LoVo (cell line): ENCODE measurements at regions not wholly inside any gene's neighbourhood (a gene's known extent, or its start where the extent isn't known, plus 50 kb on each side); places are given as distances from the start of the nearest gene placed in this dataset.
"Not testable (repeated sequence)": the region's sequence is repeated elsewhere in the genome, so short reads cannot be mapped to it uniquely, and the experiment has no call there.

ENCODE experiments used
- DNase-seq: peaks from one replicate; pipeline ENCODE4 v3.0.0-alpha.2; 2016; ENCODE audit warnings: low spot score

- DNase-seq: no peak
Measured at GRCh38 chr11:112617977-112618826, 343.0 kb upstream of the NCAM1 start.

GRCh38 chr11:112619106-112619505 lies 342.1 kb upstream of the NCAM1 start:
- no peak for DNase-seq

- no peak for DNase-seq
Measured at GRCh38 chr11:112620621-112621394, 340.4 kb upstream of the NCAM1 start.

GRCh38 chr11:112623057-112623456 lies 338.2 kb upstream of the NCAM1 start:
- no peak for DNase-seq

GRCh38 chr11:112624431-112624830 lies 336.8 kb upstream of the NCAM1 start:
- no peak for DNase-seq

DNA sequence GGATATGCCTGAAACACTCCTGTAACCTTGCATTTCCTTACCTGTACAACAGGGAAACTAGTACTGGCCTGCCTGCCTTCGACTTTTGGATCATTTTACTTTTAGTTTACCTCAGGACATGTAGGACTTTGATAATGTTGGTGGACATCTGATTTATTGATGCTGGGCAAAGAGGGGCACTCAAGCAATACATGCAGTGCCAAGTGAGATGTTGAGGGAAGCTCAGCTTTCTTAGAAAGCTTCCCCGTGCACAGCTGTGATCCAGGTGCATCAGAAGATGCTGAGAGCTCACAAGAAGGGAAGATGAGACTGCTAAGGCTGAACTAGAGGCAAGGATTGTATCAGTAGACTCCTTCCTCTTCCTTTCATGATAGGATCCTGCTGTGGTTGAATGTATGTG lies 336.2 kb upstream of the NCAM1 start:
- DNase-seq: not testable (repeated sequence)

DNA sequence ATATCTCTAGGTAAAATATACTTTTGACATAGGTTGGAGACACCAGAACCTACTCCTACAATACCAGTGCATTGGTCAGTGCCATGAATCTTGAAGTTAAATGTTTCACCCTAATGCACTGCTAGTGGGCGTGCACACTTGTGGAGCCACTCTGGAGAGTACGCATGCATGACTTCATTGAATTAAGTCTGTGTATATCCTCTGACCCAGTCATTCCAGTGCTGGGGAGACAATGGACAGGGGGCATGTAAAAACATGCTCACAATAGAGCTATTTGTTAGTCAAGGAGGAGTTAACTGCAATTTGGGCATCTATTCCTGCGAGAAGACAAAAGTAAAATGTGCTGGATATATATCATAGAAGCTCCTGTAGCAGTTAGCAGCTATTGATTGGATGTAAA lies 335.4 kb upstream of the NCAM1 start:
- DNase-seq: no peak

- no peak for DNase-seq
Measured at GRCh38 chr11:112626731-112627130, 334.5 kb upstream of the NCAM1 start.

GRCh38 chr11:112627588-112628045 lies 333.6 kb upstream of the NCAM1 start:
- no peak for DNase-seq

- no peak for DNase-seq
Measured at GRCh38 chr11:112628676-112629075, 332.5 kb upstream of the NCAM1 start.

GRCh38 chr11:112630496-112630895 lies 330.7 kb upstream of the NCAM1 start:
- no peak for DNase-seq

GRCh38 chr11:112631333-112631732 lies 329.9 kb upstream of the NCAM1 start:
- DNase-seq: no peak

GRCh38 chr11:112632866-112633505 lies 328.2 kb upstream of the NCAM1 start:
- DNase-seq: no peak

DNA sequence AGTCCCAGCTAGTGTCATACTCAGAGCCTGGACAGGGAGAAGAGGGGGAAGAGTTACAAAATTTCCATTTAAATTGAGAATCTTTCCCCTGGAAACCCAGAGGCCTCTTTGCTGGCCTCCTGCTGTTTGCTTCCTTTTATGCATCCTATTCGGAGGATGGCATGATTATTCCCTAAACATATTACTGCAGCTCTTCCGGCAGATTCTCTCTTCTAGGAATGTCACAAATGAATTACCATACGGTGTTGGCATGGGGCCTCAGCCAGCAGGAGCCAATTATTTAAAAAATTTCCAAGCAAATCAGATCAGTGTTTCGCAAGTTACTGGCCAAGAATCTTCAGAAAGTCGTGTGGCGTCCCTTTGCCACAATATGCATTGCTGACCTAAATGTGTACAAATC lies 326.7 kb upstream of the NCAM1 start:
- DNase-seq: no peak

DNA sequence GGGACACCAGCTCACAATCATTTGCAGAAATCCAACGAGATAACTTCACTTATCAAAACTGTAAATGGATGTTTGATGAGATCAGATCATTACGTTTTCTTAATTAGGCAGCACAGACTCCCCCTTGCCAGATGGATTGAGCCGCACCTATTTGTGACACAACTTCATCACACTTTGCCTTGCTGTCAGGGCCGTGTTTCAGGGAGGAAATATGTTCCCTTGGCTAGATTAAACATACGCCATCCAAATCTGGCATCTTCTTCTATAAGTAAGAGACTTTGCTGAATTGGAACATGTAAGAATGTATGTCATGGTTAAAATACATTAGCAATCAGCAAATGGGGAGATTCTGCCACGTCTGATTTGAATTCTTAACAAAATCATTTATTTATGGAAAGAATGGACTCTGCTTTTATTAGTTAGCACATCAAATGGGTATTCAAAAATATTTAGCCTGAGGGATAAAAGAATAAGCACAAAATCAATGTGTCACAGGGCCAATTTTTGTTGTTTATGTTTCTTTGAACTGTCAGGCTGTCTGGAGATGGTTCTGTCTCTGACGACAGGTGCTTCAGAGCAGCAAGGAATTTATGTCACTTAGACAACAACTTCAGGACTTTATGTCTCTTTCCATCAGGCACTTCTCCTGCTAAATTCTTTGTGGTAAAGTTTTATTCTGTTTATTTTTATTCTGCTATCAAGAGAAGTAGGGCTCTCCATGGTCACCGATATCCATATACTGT lies 326.1 kb upstream of the NCAM1 start:
- DNase-seq: no peak

DNA sequence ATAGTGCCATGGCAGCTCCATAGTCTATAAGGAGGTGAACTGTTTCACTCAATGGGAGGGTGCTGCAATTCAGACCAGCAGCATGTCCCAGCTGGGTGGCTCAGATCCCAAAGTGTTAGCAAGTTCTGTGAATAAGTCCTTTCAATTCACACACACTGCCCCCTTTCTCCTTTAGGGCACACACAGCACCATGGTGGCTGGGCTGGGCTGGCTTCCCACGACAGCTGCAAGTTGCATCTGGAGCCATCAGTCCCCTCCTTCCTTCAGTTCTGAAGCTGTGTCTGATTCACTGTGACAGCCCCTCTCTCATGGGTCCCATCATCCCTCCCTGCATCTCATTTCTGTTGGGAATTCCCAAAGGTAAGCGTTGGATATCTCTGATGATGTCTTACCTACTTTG lies 324.1 kb upstream of the NCAM1 start:
- no peak for DNase-seq

GRCh38 chr11:112637876-112638275 lies 323.3 kb upstream of the NCAM1 start:
- no peak for DNase-seq

GRCh38 chr11:112639469-112639868 lies 321.8 kb upstream of the NCAM1 start:
- no peak for DNase-seq

- no peak for DNase-seq
Measured at GRCh38 chr11:112643416-112643815, 317.8 kb upstream of the NCAM1 start.

- no peak for DNase-seq
Measured at GRCh38 chr11:112644410-112645131, 316.6 kb upstream of the NCAM1 start.

DNA sequence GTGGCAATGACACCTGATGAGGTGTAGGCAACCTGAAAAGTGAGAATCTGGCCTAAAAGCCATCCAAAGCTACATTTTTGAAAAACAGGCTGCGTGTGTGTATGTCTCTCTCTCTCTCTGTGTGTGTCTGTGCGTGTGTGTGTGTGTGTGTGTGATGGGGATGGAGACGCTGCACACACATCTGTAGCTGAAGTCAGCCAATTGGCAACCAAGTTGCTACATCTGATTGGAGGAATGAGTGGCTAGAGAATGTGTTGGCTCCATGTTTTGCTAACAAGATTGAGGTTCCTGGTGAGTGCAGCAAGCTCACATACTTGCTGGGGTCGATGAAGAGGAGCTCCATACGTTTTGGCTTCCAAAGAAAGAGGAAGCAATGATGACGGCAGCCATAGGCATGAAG lies 311.4 kb upstream of the NCAM1 start:
- DNase-seq: no peak
